NCI-H524 (cell line): ENCODE measurements at regions not wholly inside any gene's neighbourhood (a gene's known extent, or its start where the extent isn't known, plus 50 kb on each side); places are given as distances from the start of the nearest gene placed in this dataset.
"Not testable (repeated sequence)": the region's sequence is repeated elsewhere in the genome, so short reads cannot be mapped to it uniquely, and the experiment has no call there.

Experiments
- DNase-seq, 2 experiments: peaks; one replicate each; lab custom pipeline; 2025; lab: John Stamatoyannopoulos, UW

DNA sequence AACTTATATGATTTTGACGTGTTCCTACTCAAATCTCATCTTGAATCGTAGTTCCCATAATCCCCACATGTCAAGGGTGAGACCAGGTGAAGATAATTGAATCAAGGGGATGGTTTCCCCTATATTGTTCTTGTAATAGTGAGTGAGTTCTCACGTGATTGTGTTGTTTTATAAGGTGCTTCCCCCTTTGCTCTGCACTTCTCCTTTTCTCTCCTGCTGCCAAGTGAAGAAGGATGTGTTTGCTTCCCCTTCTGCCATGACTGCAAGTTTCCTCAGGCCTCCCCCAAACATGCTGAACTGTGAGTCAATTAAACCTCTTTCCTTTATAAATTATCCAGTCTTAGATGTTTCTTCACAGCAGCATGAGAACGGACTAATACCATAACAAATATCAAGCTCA is 83.2 kb downstream of the MANEA start:
- DNase-seq = no peak

DNA sequence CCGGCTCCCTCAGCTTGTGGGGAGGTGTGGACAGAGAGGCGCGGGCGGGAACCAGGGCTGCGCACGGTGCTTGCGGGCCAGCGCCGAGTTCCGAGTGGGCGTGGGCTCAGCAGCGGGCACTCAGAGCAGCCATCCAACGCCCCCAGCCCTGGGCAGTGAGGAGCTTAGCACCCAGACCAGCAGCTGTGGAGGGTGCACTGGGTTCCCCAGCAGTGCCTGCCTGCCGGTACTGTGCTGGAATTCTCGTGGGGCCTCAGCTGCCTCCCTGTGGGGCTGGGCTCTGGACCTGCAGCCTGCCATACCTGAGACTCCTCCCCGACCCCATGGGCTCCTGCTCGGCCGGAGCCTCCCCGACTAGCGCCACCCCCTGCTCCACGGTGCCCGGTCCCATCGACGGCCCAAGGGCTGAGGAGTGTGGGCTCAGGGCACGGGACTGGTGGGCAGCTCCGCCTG is 92.7 kb downstream of the MANEA start:
- no peak for DNase-seq

DNA sequence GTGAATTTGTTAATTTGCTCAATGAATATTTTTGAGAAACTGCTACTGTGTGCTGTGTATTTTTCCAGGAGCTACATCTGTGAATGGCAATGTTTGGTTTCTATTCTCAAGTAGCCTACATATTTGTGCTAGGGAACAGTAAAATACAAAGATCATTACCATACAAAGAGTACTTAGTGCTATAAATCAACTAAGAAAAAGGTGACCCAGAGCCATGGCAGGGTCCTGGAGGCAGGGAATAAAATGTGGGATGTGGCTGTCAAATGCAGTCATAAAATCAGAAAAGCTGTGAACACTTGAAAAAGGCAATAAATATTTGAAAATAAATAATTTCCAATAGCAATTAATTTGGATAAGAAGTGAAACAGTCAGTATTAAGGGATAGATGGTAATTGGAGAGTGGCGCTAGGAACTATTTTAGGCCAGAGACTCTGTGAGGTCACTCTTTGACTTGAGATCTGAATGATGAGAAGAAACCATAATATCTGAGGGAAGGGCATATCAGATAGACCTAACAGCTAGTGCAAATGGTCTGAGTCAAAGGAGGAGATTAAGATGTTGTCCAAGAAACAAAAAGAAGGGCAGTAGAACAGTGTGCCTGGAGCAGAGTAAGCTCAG is 98.8 kb downstream of the MANEA start:
- DNase-seq = no peak

DNA sequence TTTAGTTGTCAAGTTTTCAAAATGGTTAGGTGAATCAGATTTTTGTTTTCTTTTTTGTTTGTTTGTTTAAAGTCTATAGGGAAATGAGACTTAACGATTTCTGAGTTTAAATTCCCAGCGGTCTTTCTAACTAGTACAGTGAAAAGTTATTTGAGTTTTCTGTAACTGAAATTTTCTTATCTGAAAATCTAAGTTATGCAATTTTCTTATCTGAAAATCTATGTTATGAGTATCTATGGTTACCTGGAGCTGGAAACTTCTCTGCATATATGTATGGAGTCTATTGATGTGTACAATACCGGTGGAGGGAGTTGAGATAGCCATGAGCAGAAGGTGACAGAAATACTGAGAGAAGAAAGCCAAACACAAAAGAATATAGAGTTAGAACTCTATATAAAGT is 102.6 kb downstream of the MANEA start:
- no peak for DNase-seq

DNA sequence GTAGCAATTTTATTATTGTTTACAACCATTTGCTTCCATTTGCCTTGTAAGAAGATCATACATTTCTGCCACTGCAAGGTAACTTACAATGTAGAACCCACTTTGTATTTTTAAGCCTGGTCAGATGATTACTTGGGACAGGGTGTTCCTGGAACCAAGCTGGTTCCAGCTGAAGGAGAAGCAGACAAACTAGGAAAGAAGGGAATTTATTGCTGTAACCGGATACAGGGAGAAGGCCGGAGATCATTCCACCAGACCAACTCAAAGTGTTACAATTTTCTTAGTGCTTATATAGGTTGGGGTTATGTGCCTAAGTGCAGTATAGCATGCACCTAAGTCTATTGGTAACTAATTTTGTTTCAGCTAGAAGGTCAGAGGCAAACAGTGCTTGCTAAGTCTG is 104.4 kb downstream of the MANEA start:
- DNase-seq = no peak

DNA sequence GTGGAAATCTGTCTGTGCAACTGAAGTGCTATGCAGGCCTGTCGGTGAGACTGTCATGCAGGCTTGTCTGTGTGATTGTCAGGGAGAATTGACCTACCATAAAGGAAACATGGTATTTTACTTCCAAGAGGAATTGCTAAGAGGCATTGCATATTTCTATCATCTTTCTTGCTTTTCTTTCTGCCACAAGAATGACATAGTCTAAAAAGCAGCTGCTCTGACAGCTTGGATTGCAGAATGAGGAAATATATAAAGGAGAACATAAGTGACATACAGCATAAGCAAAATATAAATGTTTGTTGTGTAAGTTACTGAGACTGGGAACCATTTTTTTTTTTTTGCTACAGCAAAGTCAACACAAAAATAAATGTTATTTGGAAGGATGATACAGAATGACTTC is 105.1 kb downstream of the MANEA start:
- DNase-seq = no peak

DNA sequence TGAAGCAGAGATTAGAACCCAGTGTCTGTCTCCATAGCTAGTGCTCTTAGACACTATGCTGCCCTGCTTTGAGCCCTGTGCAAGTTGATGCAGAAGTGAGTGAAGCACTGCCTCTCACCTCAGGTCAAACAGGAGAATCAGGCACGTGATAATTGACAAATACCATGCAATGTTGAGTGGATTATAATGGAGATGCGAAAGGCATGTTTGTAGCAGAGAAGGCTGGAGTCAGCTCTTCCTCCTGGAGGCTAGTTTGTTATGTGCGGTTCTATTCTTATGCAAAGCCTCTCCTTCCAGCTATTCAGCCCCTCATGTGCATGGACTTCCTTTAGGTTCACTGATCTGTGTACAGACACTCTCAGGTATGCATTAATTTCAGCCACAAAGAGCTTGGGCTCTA is 108.5 kb downstream of the MANEA start:
- no peak for DNase-seq

DNA sequence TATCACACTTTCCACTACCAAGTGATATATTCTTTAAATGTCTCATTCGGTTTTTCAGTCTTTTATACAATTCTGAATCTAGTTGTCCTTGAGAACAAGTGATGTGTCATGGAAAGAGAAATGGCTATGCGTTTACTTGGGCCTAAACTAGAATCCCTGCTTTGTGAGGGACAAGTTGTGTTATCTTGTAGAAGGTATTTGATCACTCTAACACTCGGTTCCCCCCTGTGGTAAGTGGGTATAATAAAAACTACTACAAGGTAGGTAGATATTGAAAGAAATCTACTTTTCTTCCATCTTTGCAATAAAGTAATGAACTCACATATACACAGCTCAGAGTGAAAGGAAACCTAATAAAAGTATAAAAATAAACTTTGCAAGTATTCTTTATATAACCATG is 108.9 kb downstream of the MANEA start:
- DNase-seq = peak in 1 of 2 experiments; percentile 2

DNA sequence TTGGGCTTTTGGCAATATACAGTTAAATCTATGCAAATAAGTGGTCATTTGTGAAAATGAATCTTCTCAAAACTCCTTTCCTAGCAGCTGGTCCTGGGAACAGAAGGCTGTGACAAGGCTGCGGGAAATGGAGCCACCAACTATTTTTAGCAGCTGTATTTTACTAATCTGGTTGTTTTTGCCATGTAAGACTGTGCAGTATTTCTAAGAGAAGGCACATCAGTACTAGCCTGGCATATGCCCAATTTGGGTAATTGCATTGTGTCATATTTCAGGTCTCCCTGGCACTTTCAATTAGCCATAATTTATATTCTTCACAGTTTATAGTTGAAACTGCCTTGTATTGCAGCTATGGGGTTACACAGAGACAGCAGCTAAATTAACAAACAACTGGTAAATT is 109.6 kb downstream of the MANEA start:
- DNase-seq = peak; percentile 16 to 69

DNA sequence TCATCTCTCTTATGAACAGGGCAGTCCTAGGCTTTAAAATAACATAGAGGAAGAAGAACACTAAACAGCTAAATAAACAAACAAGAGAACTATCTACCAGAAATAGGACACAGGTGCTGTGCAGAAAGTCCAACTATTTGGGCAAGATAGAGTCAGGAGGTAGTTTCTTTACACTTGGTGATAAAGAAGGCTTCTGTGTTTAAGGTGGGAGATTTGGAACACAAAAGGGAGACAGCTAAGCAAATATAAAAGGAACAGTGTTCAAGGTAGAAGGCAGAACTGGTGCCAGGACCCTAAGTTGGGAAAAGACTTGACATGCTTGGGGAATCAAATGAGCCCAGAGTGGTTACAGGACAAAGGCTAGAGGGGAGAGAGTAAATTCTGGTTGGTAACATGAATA is 110.5 kb downstream of the MANEA start:
- DNase-seq = no peak

DNA sequence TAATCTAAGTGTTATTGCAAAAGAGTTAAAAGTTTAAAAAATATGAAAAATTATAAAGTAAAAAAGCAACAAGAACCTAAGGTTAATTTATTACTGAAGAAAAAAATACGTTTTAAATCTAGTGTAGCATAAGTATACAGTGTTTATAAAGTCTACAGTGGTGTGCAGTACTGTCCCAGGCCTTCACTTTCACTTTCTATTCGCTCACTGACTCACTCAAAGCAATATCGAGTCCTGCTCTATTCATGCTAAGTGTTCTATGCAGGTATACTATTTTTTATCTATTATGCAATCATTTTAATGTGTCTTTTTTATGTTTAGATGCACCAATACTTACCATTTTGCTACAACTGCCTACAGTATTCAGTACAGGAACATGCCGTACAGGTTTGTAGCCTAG is 113.0 kb downstream of the MANEA start:
- DNase-seq = no peak

DNA sequence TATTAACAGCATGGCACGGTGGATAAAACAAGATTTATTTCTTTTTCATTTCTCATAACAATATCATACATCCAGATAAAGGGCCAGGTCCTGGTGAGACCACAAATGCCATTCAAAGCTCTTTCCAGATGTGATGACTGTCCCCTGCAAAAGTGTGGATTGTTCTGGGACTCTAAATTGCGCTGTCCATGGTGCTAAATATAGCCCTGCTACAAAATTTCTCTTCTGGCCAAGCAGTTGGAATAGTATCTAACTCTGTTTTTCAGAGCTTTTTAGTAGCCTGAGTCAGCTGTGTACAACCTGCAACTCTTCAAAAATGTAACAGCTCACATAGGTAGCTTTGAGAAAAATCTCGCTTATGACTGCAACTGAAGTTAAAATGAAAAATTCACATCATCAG is 115.8 kb downstream of the MANEA start:
- no peak for DNase-seq

DNA sequence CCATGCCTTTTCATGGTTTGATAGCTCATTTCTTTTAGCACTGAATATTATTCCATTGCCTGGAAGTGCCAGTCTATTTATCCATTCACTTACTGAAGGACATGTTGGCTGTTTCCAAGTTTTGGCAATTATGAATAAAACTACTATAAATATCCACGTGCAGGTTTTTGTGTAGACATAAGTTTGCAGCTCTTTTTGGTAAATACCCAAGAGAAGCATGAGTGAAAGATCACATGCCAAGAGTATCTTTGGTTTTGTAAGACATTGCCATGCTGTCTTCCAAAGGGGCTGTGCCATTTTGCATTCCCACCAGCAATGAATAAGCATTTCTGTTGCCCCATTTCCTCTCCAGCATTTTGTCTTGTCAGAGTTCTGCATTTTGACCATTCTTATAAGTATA is 120.9 kb downstream of the MANEA start:
- no peak for DNase-seq

DNA sequence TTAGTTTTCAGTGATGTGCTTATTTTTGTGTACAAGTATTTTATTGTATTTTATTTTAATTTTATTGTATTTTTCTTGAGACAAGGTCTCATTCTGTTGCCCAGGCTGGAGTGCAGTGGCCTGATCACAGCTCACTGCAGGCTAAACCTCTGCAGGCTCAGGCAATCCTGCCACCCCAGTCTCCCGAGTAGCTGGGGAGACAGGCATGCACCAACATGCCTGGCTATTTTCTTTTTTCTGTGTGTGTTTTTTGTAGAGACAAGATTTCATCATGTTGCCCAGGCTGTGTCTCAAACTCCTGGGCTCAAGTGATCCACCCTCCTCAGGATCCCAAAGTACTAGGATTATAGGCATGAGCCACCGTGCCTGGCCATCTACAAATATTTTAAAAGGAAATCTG is 146.3 kb downstream of the MANEA start:
- DNase-seq = peak in 1 of 2 experiments; percentile 1

DNA sequence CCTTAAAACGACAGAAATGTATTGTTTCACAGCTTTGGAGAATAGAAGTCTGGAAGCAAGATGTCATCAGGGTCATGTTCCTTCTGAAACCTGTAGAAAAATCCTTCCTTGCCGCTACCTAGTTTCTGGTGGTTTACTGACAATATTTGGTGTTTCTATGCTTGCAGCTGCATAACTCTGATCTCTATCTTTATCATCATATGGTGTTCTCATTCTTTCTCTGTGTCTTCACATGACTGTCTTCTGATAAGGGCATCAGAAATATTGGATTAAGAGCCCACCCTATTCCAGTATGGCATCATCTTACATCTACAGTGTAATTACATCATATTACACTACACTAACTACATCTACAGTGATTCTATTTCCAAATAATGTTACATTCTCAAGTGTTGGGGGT is 148.0 kb downstream of the MANEA start:
- DNase-seq = no peak

DNA sequence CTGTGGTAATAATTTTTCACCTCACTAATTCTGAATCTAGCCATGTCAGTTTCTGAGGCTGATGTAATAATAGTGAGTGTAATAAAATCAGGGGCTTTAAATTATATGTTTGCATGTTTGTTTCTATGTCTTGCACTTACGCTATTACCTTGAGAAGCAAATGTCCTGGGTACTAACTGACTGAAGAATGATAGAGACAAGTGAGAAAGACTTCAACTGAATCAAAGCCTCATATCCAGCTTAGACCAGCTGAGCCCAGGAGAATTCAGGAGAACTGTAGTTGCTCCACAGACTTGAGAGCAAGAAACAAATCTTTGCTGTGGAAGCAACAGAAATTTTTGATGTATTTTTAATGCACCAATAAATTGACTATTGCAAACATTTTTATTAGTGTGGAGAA is 162.8 kb downstream of the MANEA start:
- no peak for DNase-seq

DNA sequence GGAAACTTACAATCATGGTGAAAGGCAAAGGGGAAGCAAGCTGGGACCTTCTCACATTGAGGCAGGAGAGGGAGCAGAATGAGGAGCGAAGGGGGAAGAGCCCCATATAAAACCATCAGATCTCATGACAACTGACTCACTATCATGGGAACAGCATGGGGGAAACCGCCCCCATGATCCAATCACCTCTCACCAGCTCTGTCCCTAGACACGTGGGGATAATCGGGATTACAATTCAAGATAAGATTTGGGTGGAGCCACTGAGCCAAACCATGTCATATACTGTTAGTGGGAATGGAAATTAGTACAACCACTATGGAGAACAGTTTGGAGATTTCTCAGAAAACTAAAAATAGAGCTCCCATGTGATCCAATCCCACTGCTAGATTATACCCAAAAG is 163.7 kb downstream of the MANEA start:
- no peak for DNase-seq

DNA sequence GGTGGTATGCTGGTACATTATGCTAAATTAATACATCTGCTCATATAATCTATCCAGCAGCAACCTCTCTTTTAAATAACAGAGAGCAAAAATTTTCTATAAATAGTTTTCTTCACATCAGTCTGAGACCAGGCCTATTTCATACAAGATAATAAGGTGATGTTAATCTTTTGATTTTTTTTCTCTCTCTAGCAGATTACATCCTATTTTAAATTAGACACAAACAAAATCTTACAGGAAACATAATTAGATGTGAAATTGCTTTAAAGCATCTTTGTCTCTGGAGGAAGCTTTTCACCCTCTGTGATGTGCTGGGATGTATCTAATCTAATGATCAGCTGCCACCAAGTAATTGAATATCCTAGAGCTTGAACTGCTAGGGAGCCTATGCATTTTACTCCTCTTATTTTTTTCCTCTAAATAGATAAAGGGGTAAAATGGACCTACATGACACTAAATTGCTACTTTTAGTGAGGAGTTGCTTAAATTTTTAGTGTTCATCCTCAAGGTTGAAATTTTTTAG is 165.5 kb downstream of the MANEA start:
- no peak for DNase-seq

DNA sequence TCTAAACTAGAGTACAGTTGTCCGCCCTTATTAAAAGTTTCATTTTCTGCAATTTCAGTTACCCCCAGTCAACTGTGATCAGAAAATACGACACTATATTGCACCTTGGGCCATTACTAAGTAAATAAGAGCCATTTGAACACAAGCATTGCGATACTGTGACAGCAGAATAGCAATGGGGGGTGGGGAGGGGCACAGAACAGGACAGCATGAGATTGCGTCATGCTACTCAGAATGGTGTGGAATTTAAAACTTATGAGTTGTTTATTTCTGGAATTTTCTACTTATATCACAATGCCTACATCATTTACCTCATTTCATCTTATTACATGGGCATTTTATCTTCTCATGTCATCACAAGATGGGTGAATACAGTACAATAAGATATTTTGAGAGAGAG is 166.3 kb downstream of the MANEA start:
- DNase-seq = no peak

DNA sequence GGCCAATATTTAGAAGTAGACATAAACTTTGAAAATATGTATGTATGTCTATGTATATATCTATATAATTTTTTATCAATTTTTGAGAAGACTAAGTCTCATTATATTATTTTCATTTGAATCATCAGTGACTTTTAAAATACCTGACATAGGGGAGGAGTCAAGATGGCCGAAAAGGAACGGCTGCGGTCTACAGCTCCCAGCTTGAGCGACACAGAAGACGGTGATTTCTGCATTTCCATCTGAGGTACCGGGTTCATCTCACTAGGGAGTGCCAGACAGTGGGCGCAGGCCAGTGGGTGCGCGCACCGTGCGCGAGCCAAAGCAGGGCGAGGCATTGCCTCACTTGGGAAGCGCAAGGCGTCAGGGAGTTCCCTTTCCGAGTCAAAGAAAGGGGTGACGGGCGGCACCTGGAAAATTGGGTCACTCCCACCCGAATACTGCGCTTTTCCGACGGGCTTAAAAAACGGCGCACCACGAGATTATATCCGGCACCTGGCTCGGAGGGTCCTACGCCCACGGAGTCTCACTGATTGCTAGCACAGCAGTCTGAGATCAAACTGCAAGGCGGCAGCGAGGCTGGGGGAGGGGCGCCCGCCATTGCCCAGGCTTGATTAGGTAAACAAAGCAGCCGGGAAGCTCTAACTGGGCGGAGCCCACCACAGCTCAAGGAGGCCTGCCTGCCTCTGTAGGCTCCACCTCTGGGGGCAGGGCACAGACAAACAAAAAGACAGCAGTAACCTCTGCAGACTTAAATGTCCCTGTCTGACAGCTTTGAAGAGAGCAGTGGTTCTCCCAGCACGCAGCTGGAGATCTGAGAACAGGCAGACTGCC is 181.1 kb downstream of the MANEA start:
- DNase-seq = not testable (repeated sequence)

DNA sequence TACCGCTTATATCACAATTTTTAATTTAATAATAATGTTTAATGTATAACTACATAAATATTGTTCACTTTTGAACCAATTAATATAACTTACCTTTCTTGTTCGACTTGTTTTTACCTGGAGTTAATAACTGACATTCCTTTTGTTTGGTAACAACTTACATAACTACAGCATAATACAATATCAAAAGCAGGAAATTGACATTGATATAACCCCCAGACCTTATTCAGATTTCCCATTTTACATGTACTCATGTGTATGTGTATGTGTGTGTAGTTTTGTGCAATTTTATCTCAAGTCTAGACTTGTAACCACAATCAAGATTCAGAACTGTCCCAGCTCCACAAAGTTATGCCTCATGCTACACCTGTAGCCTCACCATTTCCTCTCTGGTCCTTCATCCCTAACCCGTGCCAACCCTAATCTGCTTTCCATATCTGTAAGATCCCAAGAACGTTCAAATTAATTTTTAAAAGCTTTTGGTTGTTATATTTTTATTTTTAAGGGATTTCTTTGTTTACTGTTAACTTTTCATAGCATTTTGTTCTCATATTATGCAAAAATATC is 190.6 kb downstream of the MANEA start:
- DNase-seq = no peak

DNA sequence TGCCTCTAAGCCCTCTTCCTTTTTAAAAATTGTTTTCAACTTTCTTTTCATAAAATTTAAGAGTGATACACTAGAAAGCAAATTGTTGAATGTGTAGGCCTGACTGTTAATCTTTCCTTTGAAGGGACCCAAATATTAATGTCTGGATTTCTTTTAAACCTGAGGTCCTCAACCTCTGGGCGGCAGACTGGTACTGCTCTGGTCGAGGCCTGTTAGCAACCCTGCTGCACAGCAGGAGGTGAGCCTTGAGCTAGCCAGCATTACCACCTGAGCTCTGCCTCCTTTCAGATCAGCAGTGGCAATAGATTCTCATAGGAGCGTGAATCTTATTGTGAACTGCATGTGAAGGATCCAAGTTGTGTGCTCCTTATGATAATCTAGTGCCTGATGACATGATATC is 191.2 kb downstream of the MANEA start:
- DNase-seq = peak in 1 of 2 experiments; percentile 3

DNA sequence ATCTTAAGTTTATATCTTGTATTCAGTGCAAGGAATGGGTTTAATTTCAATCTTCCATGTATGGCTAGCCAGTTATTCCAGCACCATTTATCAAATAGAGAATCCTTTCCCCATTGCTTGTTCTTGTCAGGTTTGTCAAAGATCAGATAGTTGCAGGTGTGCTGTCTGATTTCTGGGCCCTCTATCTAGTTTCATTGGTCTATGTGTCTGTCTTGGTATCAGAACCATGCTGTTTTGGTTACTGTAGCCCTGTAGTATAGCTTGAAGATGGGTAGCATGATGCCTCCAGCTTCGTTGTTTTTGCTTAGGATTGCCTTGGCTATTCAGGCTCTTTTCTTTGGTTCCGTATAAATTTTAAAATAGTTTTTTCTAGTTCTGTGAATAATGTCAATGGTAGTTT is 200.0 kb downstream of the MANEA start:
- DNase-seq = no peak
